Heart right ventricle (tissue), 16 donors: ENCODE measurements at regions not wholly inside any gene's neighbourhood (a gene's known extent, or its start where the extent isn't known, plus 50 kb on each side); places are given as distances from the start of the nearest gene placed in this dataset.

Experiments
- ATAC-seq, 8 donors: fragments of 200-7000 bp; cut with Tn5 transposase; one replicate each; pipeline ENCODE4 v1.9.1; 2020; ENCODE audit warnings: mild to moderate bottlenecking in 8 of 8, moderate library complexity in 8 of 8, moderate number of reproducible peaks in 1 of 8
- DNase-seq, 2 donors: peaks; one replicate each; pipeline ENCODE4 v3.0.0-alpha.2; 2020
- H3K27ac ChIP-seq, 10 donors: fragments of 200-600 bp; sonication (generic) in 2 of 10; one replicate each; pipeline versions ENCODE4 v1.5.0 to v1.8.0; 2020 to 2022; ENCODE audit warnings: mild to moderate bottlenecking in 3 of 10
- H3K27me3 ChIP-seq, 7 donors: fragments of 200-600 bp; one replicate each; pipeline ENCODE4 v1.8.0; 2021 to 2022; ENCODE audit warnings: mild to moderate bottlenecking in 2 of 7
- H3K36me3 ChIP-seq, 9 donors: fragments of 200-600 bp; sonication (generic) in 1 of 9; one replicate each; pipeline versions ENCODE4 v1.5.0 to v1.8.0; 2020 to 2022; ENCODE audit warnings: mild to moderate bottlenecking in 2 of 9
- H3K4me1 ChIP-seq, 9 donors: fragments of 200-600 bp; sonication (generic) in 1 of 9; one replicate each; pipeline versions ENCODE4 v1.5.0 to v1.8.0; 2020 to 2022; ENCODE audit warnings: mild to moderate bottlenecking in 4 of 9
- H3K4me3 ChIP-seq, 10 donors: fragments of 200-600 bp; sonication (generic) in 2 of 10; one replicate each; pipeline versions ENCODE4 v1.5.0 to v1.8.0; 2020 to 2022; ENCODE audit warnings: mild to moderate bottlenecking in 7 of 10, moderate library complexity in 2 of 10
- H3K9me3 ChIP-seq, 11 donors: fragments of 200-600 bp in 10 of 11; sonication (generic) in 2 of 11; one replicate each; pipeline versions ENCODE4 v1.5.0 to v1.8.0; 2013 to 2022; ENCODE audit warnings: mild to moderate bottlenecking in 2 of 11, control low read depth in 1 of 11, moderate library complexity in 1 of 11
- WGBS, 2 donors: extraction: QIAGEN DNeasy Blood & Tissue Kit; methylation state at CpG; one replicate each; pipeline ENCODE4 v1.1.7; 2013; ENCODE audit warnings: inconsistent platforms in 1 of 2; 5-methylcytosine and 5-hydroxymethylcytosine counted together
- intact Hi-C, 10 donors: fragments of 100-400 bp; cut with DNase I; formaldehyde crosslinking; loops; one replicate each; pipeline versions ENCODE4 v1.11.1 to v1.14.2; 2022
- TF ChIP-seq, protein P1 (sequence below), 9 donors: fragments of 200-600 bp; sonication (generic) in 2 of 9; IDR thresholded peaks; one replicate each; pipeline versions ENCODE4 v1.5.0 to v1.8.0; 2021 to 2022; ENCODE audit warnings: antibody characterized with exemption in 9 of 9, mild to moderate bottlenecking in 5 of 9, moderate library complexity in 1 of 9
- donor health status: Arrhythmogenic right ventricular cardiomyopathy.
- donor health status: ischemic (EF 13 %, LVEDD 7.1; RV severe dilation, severe dysfunction).
- donor health status: healthy with polysubstance abuse.
- donor health status: DM: no; HTN: yes; CAD: no.
- donor health status: DM: no; HTN: no; CAD: no.
- donor health status: ischemic (EF 25% LVEDD 6.9; RV normal size, moderate dysfunction).
- donor health status: ischemic (EF 25% LVEDD 5.7; RV mildly dilated, moderate dysfunction).
- donor health status: healthy.
- donor health status: DM: yes; HTN: yes; CAD: no.
- donor health status: Ischemic cardiomyopathy.
- donor health status: ischemic (EF 35%, LVEDD 5.7; RV mildly dilated, moderate dysfunction).
- donor health status: nonischemic (EF 11% LVEDD 7.7; RV severe dilation, severe dysfunction).
- donor health status: DM: yes; HTN: yes; CAD: no.
- donor health status: PGD.
- donor health status: ischemic (EF 29% LVEDD 5.4; RV normal size, mild dysfunction).
- donor health status: nonischemic (EF 23%, LVEDD 6.1; RV moderate dilation, normal function).

DNA sequence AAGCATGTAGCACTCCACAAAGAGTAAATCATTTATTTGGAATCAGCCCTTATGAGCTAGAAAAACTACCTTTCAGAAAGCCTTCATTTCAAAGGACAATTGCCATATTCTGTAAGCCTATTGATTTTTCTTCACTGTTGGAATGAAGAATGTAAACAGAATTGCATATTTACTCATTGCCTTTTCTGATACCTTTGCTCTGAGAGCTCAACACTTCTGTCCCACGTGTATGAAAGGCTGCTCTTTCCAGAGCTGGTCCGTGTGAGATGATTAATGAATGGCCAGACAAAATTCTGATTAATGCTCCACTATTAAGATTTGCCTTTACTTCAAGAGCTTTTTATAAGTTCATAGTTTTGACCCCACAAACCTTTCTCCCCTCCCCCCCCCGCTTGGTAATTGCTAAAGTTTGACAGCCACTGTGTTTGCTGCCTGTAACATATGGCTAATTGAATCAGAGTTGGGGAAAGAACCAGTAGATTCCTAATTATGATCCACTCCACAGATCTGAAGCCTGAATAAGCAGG lies 63.0 kb upstream of the PLEKHA5 start:
- DNase-seq: no peak
- intact Hi-C loops: no loop called here
- no peaks in the 10 kb centered on the region for H3K4me1 ChIP-seq
- H3K27me3 ChIP-seq: no peaks in the 10 kb centered on the region
- TF ChIP-seq, protein P1, sequence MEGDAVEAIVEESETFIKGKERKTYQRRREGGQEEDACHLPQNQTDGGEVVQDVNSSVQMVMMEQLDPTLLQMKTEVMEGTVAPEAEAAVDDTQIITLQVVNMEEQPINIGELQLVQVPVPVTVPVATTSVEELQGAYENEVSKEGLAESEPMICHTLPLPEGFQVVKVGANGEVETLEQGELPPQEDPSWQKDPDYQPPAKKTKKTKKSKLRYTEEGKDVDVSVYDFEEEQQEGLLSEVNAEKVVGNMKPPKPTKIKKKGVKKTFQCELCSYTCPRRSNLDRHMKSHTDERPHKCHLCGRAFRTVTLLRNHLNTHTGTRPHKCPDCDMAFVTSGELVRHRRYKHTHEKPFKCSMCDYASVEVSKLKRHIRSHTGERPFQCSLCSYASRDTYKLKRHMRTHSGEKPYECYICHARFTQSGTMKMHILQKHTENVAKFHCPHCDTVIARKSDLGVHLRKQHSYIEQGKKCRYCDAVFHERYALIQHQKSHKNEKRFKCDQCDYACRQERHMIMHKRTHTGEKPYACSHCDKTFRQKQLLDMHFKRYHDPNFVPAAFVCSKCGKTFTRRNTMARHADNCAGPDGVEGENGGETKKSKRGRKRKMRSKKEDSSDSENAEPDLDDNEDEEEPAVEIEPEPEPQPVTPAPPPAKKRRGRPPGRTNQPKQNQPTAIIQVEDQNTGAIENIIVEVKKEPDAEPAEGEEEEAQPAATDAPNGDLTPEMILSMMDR (IDR thresholded peaks at IDR 0.05): no peak
- no peak overlapping the region for H3K4me3 ChIP-seq
- WGBS, 2 donors: 47 to 54% methylated on average over 3 of the region's 3 CpGs
- H3K9me3 ChIP-seq: peaks cover 0 to 5% (median 0%) of the 10 kb centered on the region in 11 donors
- H3K27ac ChIP-seq: no peak overlapping the region
- H3K36me3 ChIP-seq: no peaks in the 10 kb centered on the region
- no peak for ATAC-seq

GRCh38 chr12:19068137-19068536 lies 61.4 kb upstream of the PLEKHA5 start:
- Histone ChIP-seq H3K9me3 (peaks cover 0 to 5% (median 0%) of the 10 kb centered on the region in 11 donors), H3K36me3 (no peaks in the 10 kb centered on the region), H3K4me3 (no peak overlapping the region), H3K27ac (no peak overlapping the region), H3K4me1 (no peaks in the 10 kb centered on the region), H3K27me3 (no peaks in the 10 kb centered on the region)
- DNase-seq (no peak), ATAC-seq (no peak)
- TF ChIP-seq, protein P1 (IDR thresholded peaks at IDR 0.05): no peak
- 24 to 49% methylated on average over 1 of the region's 1 CpG for WGBS, 2 donors
- intact Hi-C loops: no loop called here

GRCh38 chr12:19070341-19070740 lies 59.2 kb upstream of the PLEKHA5 start:
- H3K9me3 ChIP-seq: peaks cover 0 to 5% (median 0%) of the 10 kb centered on the region in 11 donors
- H3K27ac ChIP-seq: no peak overlapping the region
- 86 to 88% methylated on average over 1 of the region's 1 CpG for WGBS, 2 donors
- TF ChIP-seq, protein P1 (IDR thresholded peaks at IDR 0.05): no peak
- H3K36me3 ChIP-seq: no peaks in the 10 kb centered on the region
- H3K4me1 ChIP-seq: no peaks in the 10 kb centered on the region
- no peak overlapping the region for H3K4me3 ChIP-seq
- intact Hi-C loops: no loop called here
- no peak for DNase-seq
- no peak for ATAC-seq
- H3K27me3 ChIP-seq: no peaks in the 10 kb centered on the region

- H3K4me3 ChIP-seq: no peak overlapping the region
- no peaks in the 10 kb centered on the region for H3K9me3 ChIP-seq
- ATAC-seq (no peak), DNase-seq (no peak)
- H3K4me1 ChIP-seq: no peaks in the 10 kb centered on the region
- 70 to 86% methylated on average over 4 of the region's 4 CpGs for WGBS, 2 donors
- TF ChIP-seq, protein P1 (IDR thresholded peaks at IDR 0.05): no peak
- H3K27me3 ChIP-seq: no peaks in the 10 kb centered on the region
- intact Hi-C loops: no loop called here
- H3K36me3 ChIP-seq: no peaks in the 10 kb centered on the region
- H3K27ac ChIP-seq: no peak overlapping the region
Measured at GRCh38 chr12:19074700-19075099, 54.8 kb upstream of the PLEKHA5 start.
